Parathyroid adenoma (tissue), 2 donors: ENCODE measurements at regions not wholly inside any gene's neighbourhood (a gene's known extent, or its start where the extent isn't known, plus 50 kb on each side); places are given as distances from the start of the nearest gene placed in this dataset.

Experiments
- H2AFZ ChIP-seq: fragments of 300-600 bp; sonication (generic); one replicate; pipeline ENCODE4 v1.7.0; 2017; ENCODE audit warnings: antibody characterized with exemption, mild to moderate bottlenecking
- H3K27ac ChIP-seq: fragments of 300-600 bp; sonication (generic); one replicate; pipeline ENCODE4 v1.7.0; 2017
- H3K27me3 ChIP-seq: fragments of 300-600 bp; sonication (generic); one replicate; pipeline ENCODE4 v1.7.0; 2017; ENCODE audit warnings: low read length; ENCODE audit not compliant: control insufficient read depth, insufficient read depth
- H3K36me3 ChIP-seq: fragments of 300-600 bp; sonication (generic); one replicate; pipeline ENCODE4 v1.7.0; 2017; ENCODE audit warnings: low read length; ENCODE audit not compliant: control insufficient read depth, insufficient read depth
- H3K4me1 ChIP-seq: fragments of 300-600 bp; sonication (generic); one replicate; pipeline ENCODE4 v1.7.0; 2017; ENCODE audit warnings: control low read depth
- H3K4me2 ChIP-seq: fragments of 300-600 bp; sonication (generic); one replicate; pipeline ENCODE4 v1.7.0; 2017; ENCODE audit warnings: low read length
- H3K4me3 ChIP-seq: fragments of 300-600 bp; sonication (generic); one replicate; pipeline ENCODE4 v1.7.0; 2017; ENCODE audit warnings: low read depth, low read length
- H3K79me2 ChIP-seq: fragments of 300-600 bp; sonication (generic); one replicate; pipeline ENCODE4 v1.7.0; 2017; ENCODE audit warnings: control low read depth
- H3K9ac ChIP-seq: fragments of 300-600 bp; sonication (generic); one replicate; pipeline ENCODE4 v1.7.0; 2017; ENCODE audit warnings: mild to moderate bottlenecking
- H3K9me3 ChIP-seq: fragments of 300-600 bp; sonication (generic); one replicate; pipeline ENCODE4 v1.7.0; 2017; ENCODE audit warnings: low read length; ENCODE audit not compliant: control insufficient read depth
- TF ChIP-seq, protein P1 (sequence below): fragments of 300-600 bp; sonication (generic); IDR thresholded peaks from one replicate; pipeline ENCODE4 v1.7.0; 2017; ENCODE audit warnings: antibody characterized with exemption, mild to moderate bottlenecking
- donor health status: primary hyperparathyroidism.

DNA sequence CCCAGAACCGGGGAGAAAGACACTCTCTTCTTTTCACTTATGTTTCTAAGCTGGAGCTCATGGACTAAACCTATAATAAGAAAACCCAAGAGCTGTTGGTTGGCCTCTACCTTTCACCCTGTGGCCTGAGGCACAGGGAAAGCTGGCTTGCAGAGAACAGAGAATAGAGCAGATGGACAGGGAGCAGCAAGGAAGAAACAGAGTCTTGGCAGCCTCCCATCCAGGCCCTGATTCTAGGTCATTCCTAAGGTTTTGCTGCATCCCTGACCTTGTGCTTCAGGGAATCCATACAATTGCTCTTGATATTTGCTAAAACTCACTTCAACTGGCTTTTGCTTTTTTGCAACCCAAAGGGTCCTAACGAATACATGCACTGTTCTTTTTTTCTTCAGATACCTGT, 87.8 kb downstream of the SMIM20 start:
- Histone ChIP-seq H2AFZ (no peak overlapping the region), H3K9ac (no peak overlapping the region), H3K36me3 (no peaks in the 10 kb centered on the region), H3K4me2 (no peak overlapping the region), H3K79me2 (no peaks in the 10 kb centered on the region), H3K27ac (no peak overlapping the region), H3K4me3 (no peak overlapping the region), H3K4me1 (no peaks in the 10 kb centered on the region), H3K9me3 (no peaks in the 10 kb centered on the region), H3K27me3 (no peaks in the 10 kb centered on the region)
- TF ChIP-seq, protein P1, sequence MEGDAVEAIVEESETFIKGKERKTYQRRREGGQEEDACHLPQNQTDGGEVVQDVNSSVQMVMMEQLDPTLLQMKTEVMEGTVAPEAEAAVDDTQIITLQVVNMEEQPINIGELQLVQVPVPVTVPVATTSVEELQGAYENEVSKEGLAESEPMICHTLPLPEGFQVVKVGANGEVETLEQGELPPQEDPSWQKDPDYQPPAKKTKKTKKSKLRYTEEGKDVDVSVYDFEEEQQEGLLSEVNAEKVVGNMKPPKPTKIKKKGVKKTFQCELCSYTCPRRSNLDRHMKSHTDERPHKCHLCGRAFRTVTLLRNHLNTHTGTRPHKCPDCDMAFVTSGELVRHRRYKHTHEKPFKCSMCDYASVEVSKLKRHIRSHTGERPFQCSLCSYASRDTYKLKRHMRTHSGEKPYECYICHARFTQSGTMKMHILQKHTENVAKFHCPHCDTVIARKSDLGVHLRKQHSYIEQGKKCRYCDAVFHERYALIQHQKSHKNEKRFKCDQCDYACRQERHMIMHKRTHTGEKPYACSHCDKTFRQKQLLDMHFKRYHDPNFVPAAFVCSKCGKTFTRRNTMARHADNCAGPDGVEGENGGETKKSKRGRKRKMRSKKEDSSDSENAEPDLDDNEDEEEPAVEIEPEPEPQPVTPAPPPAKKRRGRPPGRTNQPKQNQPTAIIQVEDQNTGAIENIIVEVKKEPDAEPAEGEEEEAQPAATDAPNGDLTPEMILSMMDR = no peak

DNA sequence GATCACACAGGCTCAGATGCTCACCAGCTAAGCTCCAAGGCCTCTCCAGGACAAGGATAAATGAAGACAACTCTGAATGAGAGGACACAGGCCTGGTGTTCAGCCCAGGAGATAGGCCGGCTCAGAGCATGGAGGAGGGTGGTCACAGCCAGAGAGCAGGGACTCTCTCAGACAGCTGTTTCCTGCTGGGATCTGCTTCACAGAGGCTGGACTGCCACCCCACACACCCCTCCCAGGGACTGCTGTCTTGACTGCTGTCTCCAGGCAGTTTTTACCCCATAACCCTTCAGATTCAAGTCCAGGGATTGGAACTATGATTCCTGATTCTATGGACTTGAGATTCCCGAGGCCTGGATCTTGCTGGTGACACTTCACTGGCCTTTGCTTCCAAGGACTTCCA, 89.0 kb downstream of the SMIM20 start:
- no peaks in the 10 kb centered on the region for H3K9me3 ChIP-seq
- no peak overlapping the region for H3K9ac ChIP-seq
- no peaks in the 10 kb centered on the region for H3K4me1 ChIP-seq
- H3K27me3 ChIP-seq = no peaks in the 10 kb centered on the region
- no peaks in the 10 kb centered on the region for H3K79me2 ChIP-seq
- no peak overlapping the region for H3K4me2 ChIP-seq
- no peak overlapping the region for H2AFZ ChIP-seq
- TF ChIP-seq, protein P1 = no peak
- H3K27ac ChIP-seq = no peak overlapping the region
- H3K4me3 ChIP-seq = no peak overlapping the region
- H3K36me3 ChIP-seq = no peaks in the 10 kb centered on the region

DNA sequence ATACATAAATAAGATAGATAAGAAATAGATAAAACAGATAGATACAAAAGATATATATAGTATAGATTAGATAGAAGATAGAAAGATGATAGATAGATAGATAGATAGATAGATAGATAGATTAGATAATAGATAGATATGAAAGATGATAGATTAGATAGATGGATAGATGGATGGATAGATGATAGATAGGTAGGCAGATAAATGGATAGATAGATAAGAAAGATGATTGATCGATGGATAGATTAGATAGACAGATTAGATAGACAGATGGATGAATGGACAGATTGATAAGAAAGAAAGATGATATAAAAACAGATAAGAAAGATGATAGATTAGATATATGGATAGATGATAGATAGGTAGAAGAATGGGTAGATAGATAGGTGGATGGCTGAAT, 90.3 kb downstream of the SMIM20 start:
- Histone ChIP-seq H3K4me3 (no peak overlapping the region), H2AFZ (no peak overlapping the region), H3K9ac (no peak overlapping the region), H3K27ac (no peak overlapping the region), H3K4me2 (no peak overlapping the region), H3K4me1 (no peaks in the 10 kb centered on the region), H3K36me3 (peaks cover 3% of the 10 kb centered on the region), H3K27me3 (no peaks in the 10 kb centered on the region), H3K79me2 (no peaks in the 10 kb centered on the region), H3K9me3 (no peaks in the 10 kb centered on the region)
- TF ChIP-seq, protein P1 = no peak

DNA sequence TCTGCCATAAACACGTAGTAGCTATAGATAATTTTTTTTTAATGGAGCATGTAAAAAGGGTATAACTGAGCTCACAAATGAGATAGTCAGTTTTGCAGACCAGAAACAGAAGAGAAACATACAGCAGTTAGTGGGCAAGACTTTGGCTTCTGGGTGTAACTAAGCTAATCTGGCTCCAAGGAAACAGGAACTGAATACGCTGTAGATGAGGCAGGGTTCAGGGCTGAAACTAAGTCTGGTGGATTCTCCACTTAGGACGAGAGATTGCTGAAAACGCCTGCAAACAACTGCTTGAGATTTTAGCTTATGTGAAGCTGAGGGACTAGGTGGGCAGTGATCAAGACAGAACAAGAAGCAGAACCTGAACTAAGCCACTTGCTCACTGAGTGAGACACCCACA, 91.7 kb downstream of the SMIM20 start:
- Histone ChIP-seq H3K27me3 (no peaks in the 10 kb centered on the region), H3K36me3 (peaks cover 3% of the 10 kb centered on the region), H3K4me2 (no peak overlapping the region), H3K79me2 (no peaks in the 10 kb centered on the region), H3K9me3 (no peaks in the 10 kb centered on the region), H3K4me1 (no peaks in the 10 kb centered on the region), H3K9ac (no peak overlapping the region), H3K27ac (no peak overlapping the region), H3K4me3 (no peak overlapping the region), H2AFZ (no peak overlapping the region)
- TF ChIP-seq, protein P1 = no peak

DNA sequence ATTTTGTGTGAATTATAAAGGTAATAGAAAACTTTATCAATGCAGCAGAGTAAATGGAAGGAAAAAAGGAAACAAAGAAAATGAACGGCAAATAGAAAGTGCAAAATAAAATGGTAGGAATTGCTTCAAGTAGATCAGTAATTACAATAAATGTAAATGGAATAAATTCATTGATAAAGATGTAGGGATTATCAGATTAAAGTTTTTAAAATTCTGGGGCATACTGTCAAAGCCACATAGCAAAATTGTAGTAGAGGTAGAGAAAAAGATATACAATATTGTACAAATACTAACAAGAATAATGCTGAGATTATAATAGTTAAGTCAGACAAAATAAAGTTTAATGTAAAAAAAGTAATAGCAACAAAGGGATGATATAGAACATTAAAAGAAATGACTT, 94.7 kb downstream of the SMIM20 start:
- no peaks in the 10 kb centered on the region for H3K9me3 ChIP-seq
- H3K36me3 ChIP-seq = peaks cover 3% of the 10 kb centered on the region
- no peak overlapping the region for H3K27ac ChIP-seq
- no peak overlapping the region for H3K9ac ChIP-seq
- no peaks in the 10 kb centered on the region for H3K27me3 ChIP-seq
- no peak overlapping the region for H3K4me2 ChIP-seq
- TF ChIP-seq, protein P1 = no peak
- H2AFZ ChIP-seq = no peak overlapping the region
- H3K79me2 ChIP-seq = no peaks in the 10 kb centered on the region
- no peak overlapping the region for H3K4me3 ChIP-seq
- no peaks in the 10 kb centered on the region for H3K4me1 ChIP-seq
